HFF-Myc (cell line): ENCODE measurements at regions not wholly inside any gene's neighbourhood (a gene's known extent, or its start where the extent isn't known, plus 50 kb on each side); places are given as distances from the start of the nearest gene placed in this dataset.

ENCODE experiments used
- DNase-seq: peaks from one replicate; pipeline ENCODE4 v3.0.0-alpha.2; 2011; ENCODE audit warnings: low read depth; ENCODE audit errors: extremely low read depth
- H3K4me3 ChIP-seq: replicated peaks from 2 replicates; pipeline ENCODE4 v1.5.1; 2011; ENCODE audit warnings: low read depth, mild to moderate bottlenecking, control low read depth, low read length
- TF ChIP-seq, protein P1 (sequence below): IDR thresholded peaks from 2 replicates; pipeline ENCODE4 v1.5.1; 2012; ENCODE audit warnings: mild to moderate bottlenecking, low read depth, low read length, control low read depth; ENCODE audit errors: missing control alignments

DNA sequence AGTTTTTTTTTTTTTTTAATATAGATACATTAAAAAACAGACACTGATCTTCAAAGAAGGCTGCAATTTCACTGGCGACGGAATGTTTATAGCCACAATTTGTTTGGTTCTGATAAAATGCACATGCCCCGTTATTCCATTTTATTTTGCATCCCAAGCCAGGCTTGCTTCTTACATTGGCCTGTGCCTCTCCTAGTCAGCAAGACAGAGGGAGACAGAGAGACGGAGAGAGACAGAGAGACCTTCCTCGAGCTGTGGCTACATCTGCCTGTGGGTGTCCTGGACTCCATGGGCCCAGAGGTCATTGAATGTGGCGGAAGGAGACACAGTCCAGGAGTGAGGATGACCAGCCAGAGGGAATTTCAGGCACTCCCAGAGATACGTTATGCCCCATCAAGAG, 926.6 kb downstream of the VRK1 start:
- H3K4me3 ChIP-seq = no peak overlapping the region
- TF ChIP-seq, protein P1, sequence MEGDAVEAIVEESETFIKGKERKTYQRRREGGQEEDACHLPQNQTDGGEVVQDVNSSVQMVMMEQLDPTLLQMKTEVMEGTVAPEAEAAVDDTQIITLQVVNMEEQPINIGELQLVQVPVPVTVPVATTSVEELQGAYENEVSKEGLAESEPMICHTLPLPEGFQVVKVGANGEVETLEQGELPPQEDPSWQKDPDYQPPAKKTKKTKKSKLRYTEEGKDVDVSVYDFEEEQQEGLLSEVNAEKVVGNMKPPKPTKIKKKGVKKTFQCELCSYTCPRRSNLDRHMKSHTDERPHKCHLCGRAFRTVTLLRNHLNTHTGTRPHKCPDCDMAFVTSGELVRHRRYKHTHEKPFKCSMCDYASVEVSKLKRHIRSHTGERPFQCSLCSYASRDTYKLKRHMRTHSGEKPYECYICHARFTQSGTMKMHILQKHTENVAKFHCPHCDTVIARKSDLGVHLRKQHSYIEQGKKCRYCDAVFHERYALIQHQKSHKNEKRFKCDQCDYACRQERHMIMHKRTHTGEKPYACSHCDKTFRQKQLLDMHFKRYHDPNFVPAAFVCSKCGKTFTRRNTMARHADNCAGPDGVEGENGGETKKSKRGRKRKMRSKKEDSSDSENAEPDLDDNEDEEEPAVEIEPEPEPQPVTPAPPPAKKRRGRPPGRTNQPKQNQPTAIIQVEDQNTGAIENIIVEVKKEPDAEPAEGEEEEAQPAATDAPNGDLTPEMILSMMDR = no peak
- DNase-seq = no peak

DNA sequence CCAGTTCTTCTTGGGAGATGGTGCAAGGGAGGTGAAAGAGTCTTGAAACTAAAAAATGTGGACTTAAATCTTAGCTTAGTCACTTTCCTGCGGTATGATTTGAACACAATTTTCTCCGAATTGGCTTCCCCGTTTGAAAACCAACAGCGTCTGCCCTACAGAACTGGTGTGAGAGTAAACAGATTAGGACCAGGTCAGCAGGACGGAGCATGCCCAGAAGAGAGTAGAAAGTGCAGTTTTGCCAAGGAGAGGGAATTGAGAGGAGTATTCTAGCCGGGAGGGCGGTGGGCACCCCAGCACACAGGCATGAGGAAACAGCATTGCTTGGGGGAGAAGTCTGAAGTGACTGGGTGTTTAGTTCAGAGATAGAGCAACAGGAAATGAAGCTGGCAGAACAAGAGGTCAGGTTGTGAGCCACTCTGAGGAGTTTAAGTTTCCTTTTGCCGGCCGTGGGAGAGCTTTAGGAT, 927.1 kb downstream of the VRK1 start:
- no peak overlapping the region for H3K4me3 ChIP-seq
- TF ChIP-seq, protein P1 = no peak
- no peak for DNase-seq

DNA sequence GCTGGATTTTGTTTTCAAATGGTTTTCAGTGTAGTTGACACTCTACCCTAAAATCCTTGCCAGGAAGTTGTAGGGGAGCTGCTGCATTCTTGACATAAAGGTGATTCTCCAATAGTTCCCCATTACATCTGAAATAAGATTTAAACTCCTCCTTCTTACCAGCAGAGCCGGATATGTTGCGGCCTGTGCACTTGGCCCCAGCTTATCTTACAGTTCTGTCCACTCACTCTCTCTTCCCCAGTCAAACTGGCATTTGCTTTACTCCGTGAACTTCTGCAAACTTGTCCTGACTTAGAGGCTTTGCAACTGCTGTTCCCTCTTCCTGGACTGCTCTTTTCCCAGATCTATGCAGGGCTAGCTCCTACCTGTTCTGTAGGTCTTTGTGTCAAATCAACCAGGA, 929.5 kb downstream of the VRK1 start:
- TF ChIP-seq, protein P1 = no peak
- no peak for DNase-seq
- no peak overlapping the region for H3K4me3 ChIP-seq

DNA sequence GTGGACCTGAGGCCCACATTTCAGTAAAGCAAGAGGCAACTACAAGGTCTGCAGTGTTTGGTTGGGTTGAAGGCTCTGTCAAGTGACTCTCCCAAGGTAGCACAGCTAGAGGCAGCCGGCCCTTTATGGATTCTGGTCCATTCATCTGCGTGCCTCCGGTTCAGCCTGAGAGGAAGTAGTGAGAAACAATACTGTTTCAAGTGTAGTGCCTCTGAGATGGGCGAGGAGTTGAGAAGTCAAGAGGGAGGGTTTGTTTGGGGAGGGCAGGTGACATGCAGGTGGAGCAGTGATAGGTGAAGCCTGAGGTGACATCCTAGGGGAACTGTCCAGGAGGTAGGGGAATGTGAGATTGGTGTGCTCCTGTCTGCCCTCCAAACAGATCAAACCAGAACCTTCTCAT, 933.5 kb downstream of the VRK1 start:
- TF ChIP-seq, protein P1 = no peak
- H3K4me3 ChIP-seq = no peak overlapping the region
- DNase-seq = no peak

DNA sequence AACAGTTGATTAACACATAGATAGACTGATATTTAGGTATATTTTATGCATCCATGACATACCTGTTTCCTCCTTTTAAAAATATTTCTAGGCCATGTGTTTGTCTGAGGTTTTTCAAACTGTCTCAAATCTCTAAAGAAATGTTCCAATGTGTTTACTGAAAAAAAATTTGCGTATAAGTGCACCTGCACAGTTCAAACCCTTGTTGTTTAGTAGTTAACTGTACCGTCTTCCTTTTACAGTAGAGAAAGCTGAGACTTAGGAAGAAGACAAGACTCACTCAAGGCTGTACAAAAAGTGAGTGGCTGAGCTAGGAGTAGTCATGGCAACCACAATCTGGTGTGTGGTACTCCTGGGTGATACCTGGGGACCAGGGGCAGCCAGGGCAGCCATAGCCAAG, 934.6 kb downstream of the VRK1 start:
- H3K4me3 ChIP-seq = no peak overlapping the region
- TF ChIP-seq, protein P1 = no peak
- DNase-seq = no peak

DNA sequence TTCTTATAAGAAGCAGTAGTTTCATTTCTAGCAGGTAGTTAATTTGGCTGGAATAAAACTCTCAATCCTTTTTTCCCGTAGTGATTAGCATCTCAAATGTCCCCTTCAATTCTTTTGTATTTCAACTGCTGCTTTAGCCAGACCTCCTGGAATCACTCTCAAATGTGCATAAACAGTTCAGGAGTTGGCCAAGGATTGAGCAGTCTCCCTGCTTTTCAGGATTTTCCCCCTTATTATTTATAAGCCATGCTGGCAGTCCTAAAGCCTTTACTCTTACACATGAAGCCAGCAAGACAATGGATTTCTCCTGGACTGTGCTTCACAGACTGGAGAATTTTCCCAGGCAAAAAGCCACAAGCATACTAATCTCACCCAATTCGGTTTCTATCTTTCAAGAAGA, 950.1 kb downstream of the VRK1 start:
- H3K4me3 ChIP-seq = no peak overlapping the region
- TF ChIP-seq, protein P1 = no peak
- no peak for DNase-seq

DNA sequence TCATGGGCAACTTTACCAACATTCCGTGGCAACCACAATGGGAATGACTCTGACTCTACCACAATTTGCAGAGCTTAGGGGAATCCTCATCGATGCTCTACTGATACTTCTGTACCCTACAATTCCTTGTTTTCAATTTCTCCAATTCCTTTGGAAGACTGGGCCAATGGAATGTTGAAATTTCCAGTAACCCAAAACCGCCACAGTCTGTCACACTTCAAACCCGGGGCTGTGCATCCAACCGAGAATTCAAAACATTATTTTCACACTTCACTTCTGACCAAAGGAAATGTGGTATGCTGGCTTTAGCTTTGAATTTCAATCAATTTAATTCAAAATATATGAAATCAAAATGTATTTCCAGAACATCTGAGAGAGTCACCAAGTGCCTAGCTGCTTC, 951.4 kb downstream of the VRK1 start:
- TF ChIP-seq, protein P1 = no peak
- no peak overlapping the region for H3K4me3 ChIP-seq
- no peak for DNase-seq
